GM12874 (cell line): ENCODE measurements at regions not wholly inside any gene's neighbourhood (a gene's known extent, or its start where the extent isn't known, plus 50 kb on each side); places are given as distances from the start of the nearest gene placed in this dataset.

Source experiments
- CTCF ChIP-seq: IDR thresholded peaks from 2 replicates; pipeline ENCODE4 v1.5.1; 2011; ENCODE audit warnings: low read depth, mild to moderate bottlenecking, control low read depth, low read length, moderate library complexity; ENCODE audit not compliant: insufficient read depth

GRCh38 chr3:74309716-74310115 lies 304.7 kb downstream of the CNTN3 start:
- TF ChIP-seq CTCF: no peak

GRCh38 chr3:74304424-74304823 lies 310.0 kb downstream of the CNTN3 start:
- no peak for TF ChIP-seq CTCF

GRCh38 chr3:74303711-74304110 lies 310.7 kb downstream of the CNTN3 start:
- TF ChIP-seq CTCF: no peak

- TF ChIP-seq CTCF: no peak
These were observed 311.5 kb downstream of the CNTN3 start for GRCh38 chr3:74302969-74303368.

GRCh38 chr3:74302281-74302680 lies 312.2 kb downstream of the CNTN3 start:
- no peak for TF ChIP-seq CTCF

GRCh38 chr3:74301056-74301455 lies 313.4 kb downstream of the CNTN3 start:
- no peak for TF ChIP-seq CTCF

- TF ChIP-seq CTCF: no peak
These were observed 319.0 kb downstream of the CNTN3 start for GRCh38 chr3:74295479-74295878.

- no peak for TF ChIP-seq CTCF
These were observed 325.7 kb downstream of the CNTN3 start for GRCh38 chr3:74288761-74289160.
